D721Med (cell line): ENCODE measurements at regions not wholly inside any gene's neighbourhood (a gene's known extent, or its start where the extent isn't known, plus 50 kb on each side); places are given as distances from the start of the nearest gene placed in this dataset.

ENCODE experiments used
- DNase-seq: peaks from one replicate; pipeline ENCODE4 v3.0.0; 2011; ENCODE audit warnings: low spot score; ENCODE audit not compliant: insufficient read length
- FAIRE-seq: peaks from 2 replicates; lab custom pipeline; 2011; peaks lifted over from hg19 to GRCh38; lab: Jason Lieb, UNC
- TF ChIP-seq, protein P1 (sequence below): IDR thresholded peaks from 2 replicates; pipeline ENCODE4 v1.5.1; 2012; ENCODE audit warnings: mild to moderate bottlenecking, control low read depth; ENCODE audit not compliant: insufficient read depth; ENCODE audit errors: missing control alignments

DNA sequence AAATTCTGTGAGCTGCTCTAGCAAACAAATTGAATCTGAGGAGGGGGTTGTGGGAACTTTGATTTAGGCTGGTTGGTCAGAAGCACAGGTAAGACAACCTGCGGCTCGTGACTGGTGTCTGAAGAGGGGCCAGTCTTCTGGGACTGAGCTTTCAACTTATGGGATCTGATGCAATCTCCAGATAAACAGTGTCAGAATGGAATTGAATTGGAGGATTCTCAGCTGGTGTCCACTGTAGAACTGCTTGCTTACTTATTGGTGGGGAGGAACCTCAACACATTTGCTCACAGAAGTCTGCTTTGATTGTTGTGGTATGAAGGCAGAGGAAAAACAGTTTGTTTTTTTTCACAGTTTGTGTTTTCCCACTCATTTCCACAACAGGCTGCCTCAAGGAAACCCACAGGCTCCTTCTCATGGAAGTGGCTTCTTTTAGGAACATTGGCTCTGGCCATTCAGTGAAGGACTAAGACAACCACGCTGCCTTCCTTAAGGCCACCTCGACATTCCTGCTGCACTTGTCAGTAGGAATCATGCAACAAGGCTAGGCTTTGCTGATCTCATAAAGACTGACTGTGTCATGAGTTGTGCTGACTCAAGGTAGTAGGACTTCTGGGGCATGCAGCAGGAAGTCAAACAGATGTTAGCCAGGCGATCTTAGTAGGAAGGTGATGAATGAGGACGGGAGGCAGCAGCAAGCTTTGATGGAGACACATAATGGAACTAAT, 104.7 kb downstream of the TSN start:
- DNase-seq (no peak), FAIRE-seq (no peak)
- TF ChIP-seq, protein P1, sequence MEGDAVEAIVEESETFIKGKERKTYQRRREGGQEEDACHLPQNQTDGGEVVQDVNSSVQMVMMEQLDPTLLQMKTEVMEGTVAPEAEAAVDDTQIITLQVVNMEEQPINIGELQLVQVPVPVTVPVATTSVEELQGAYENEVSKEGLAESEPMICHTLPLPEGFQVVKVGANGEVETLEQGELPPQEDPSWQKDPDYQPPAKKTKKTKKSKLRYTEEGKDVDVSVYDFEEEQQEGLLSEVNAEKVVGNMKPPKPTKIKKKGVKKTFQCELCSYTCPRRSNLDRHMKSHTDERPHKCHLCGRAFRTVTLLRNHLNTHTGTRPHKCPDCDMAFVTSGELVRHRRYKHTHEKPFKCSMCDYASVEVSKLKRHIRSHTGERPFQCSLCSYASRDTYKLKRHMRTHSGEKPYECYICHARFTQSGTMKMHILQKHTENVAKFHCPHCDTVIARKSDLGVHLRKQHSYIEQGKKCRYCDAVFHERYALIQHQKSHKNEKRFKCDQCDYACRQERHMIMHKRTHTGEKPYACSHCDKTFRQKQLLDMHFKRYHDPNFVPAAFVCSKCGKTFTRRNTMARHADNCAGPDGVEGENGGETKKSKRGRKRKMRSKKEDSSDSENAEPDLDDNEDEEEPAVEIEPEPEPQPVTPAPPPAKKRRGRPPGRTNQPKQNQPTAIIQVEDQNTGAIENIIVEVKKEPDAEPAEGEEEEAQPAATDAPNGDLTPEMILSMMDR = no peak

DNA sequence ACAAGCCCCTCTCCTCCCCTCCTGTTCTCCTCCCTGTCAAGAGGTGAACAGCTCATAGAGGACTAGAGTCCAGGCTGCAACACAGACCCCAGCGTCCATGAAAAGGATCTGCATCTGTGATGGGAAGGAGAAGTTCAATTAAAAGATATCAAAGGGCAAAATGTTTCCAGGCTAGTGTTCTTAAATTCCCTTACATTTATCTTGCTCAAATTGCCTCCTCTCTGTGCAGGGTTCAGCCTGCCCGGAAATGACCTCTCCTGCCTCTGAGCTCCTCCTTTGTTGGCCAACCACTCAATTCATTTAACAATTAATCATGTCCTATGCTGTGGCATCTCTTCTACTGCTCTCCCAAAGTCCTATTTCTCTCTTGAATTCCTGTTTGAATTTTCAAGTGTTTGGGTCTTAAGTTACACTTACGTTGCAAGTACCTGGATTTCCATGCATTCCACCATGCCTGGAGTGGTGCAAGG, 105.3 kb downstream of the TSN start:
- FAIRE-seq (no peak), DNase-seq (no peak)
- TF ChIP-seq, protein P1 = no peak

DNA sequence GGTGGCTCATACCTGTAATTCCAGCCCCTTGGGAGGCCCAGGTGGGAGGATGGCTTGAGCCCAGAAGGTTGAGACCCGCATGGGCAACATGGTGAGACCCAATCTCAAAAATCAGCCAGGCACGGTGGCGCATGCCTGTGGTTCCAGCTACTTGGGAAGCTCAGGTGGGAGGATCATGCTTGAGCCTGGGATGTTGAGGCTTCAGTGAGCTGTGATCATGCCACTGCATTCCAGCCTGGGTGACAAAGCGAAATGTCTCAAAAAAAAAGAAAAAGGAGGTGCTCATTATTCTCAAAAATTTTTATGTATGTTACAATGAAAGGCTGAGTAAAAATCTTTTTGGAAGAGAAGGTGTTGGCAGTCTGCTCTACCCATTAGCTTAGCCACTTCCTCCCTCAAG, 106.8 kb downstream of the TSN start:
- TF ChIP-seq, protein P1 = no peak
- FAIRE-seq (no peak), DNase-seq (no peak)

DNA sequence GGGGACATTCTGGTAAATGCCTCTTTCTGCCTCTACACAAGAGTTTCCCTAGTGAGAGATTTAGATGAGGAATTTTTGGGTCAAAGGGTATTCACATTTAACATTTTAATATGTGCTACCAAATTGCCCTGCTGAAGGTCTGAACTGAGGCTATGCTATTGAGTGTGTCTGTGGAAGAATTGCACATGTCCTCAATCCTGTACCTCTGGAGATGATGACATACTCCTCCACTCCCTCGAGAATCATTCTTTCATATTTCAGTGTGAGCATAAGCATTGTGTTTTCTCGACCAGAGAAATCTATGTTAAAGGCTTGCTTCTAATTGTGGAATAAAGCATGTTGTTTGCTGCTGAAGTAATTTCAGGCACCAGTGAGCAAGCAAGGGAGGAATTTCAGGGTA, 110.5 kb downstream of the TSN start:
- no peak for DNase-seq
- FAIRE-seq = no peak
- TF ChIP-seq, protein P1 = no peak

DNA sequence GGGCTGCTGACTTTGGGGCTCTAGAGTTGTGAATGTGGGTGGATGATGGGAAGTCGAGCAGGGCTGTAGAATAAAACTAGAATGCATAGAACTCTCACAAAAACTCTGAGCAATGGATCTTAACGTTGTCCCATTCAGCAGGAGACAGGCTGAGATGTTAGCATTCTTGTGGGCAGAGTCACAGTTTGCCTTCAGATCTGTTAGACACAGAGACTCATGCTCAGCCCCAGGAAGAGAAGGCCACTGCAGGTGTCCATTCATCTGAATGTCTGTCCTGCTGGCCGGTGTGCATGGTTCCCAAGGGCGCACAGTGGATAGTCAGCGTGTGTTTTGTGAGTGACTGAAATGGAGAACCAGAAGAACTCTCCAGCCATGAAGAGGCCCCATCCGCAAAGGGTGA, 111.3 kb downstream of the TSN start:
- no peak for FAIRE-seq
- DNase-seq = no peak
- TF ChIP-seq, protein P1 = no peak

DNA sequence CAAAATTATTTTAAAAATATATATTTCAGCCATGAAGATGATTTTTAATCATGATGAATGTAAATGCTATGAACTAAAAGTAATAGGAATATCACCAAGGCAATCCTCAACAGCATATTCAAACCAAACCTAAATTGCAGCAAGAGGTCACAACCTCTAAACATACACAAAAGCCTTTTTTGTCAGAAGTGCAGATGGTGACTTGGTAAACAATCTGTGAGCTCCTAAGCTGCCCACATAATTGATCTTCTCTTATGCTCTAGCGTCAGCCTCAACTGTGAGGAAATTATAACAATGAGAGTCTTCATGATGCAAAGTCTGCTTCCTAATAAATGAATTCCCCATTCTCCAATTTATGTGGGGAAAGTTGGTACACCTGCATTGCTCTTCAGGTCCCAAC, 113.2 kb downstream of the TSN start:
- TF ChIP-seq, protein P1 = no peak
- DNase-seq = no peak
- no peak for FAIRE-seq

DNA sequence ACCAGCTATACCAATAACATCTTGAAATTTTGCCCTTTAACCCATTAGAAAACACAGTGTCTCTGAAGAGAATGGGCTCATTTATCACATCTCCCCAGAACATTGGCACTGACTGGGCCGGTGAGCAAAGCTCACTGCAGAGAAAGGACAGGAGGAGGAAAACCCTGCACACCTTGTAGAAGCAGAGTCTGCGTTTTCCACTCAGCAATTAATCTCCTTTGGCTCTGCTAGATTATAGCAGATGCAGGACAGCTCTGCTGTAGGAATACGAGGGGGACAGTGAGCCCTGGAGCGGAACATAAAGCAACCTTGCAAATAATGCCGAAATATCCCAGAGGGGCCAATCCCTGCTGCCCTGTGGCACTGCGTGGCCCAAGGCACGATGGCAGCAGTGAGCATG, 113.9 kb downstream of the TSN start:
- TF ChIP-seq, protein P1 = no peak
- DNase-seq (no peak), FAIRE-seq (no peak)
